ENCODE measurements at regions not wholly inside any gene's neighbourhood (a gene's known extent, or its start where the extent isn't known, plus 50 kb on each side); places are given as distances from the start of the nearest gene placed in this dataset.
"Not testable (repeated sequence)": the region's sequence is repeated elsewhere in the genome, so short reads cannot be mapped to it uniquely, and the experiment has no call there.

DNA sequence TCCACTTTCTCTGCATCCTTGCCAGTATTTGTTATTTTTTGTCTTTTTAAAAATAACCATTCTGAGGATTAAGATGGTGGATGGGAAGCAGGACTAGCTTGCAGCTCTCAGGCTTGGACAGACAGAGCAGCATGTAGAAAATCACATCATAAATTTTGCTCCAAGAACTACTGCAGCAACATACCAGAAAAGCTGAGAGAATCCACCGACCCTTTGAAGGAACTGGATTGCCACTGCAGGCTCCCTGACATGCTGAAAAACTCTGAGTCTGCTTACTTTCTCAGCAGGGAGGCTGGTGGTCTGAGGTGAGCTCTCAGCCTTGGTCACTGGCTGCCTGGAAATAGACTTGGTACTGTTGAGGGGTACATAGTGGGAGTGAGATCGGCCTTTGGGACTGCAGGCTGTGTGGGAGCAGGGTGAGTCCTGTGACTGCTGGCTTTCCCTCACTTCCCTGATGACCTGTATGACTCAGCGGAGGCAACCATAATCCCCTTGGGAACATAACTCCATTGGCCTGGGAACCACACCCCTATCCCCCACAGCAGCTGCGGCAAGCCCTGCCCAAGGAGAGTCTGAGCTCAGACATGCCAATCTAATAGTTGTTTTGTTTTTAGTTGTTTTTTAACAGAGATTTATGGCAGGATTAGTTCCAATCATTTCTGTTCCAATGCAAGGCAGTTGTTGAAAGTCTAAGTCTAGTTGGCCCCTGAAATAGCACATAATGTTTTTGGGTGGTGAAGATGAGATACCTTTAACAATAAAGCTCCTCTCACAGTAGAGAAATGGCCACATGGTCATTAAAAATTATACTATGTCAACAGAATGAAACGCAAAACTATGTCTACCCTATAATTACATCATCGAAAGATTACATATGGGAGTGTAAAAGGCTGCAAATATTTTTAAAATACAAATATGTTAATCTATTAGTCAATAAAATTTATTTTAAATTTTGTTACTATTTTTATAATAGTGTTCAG is 414.2 kb upstream of the CHAC2 start:
- no peak overlapping the region for H3K27ac ChIP-seq (ENCODE audit: low read depth, low read length)

GRCh38 chr2:53347269-53347668 is 420.3 kb upstream of the CHAC2 start:
- Histone ChIP-seq H3K4me1 (ENCODE audit: control insufficient read depth in 3 of 3, insufficient read depth in 3 of 3, low read length in 3 of 3) (no peaks in the 10 kb centered on the region), H3K27me3 (ENCODE audit: control insufficient read depth in 3 of 3, insufficient read depth in 3 of 3, low read length in 3 of 3) (no peaks in the 10 kb centered on the region), H3K27ac (ENCODE audit: low read depth, low read length) (no peak overlapping the region), H3K9ac (ENCODE audit: low read depth in 1 of 3, low read length in 3 of 3) (no peak overlapping the region), H3K36me3 (ENCODE audit: control insufficient read depth in 3 of 3, insufficient read depth in 3 of 3, low read length in 3 of 3) (no peaks in the 10 kb centered on the region), H3K4me3 (ENCODE audit: low read length in 3 of 3) (no peak overlapping the region), H3K9me3 (ENCODE audit: control insufficient read depth in 3 of 3, low read length in 3 of 3) (no peaks in the 10 kb centered on the region)

More for the DNA sequence above, 414.2 kb upstream of the CHAC2 start:
- peaks cover 0 to 3% (median 0%) of the 10 kb centered on the region in 3 donors for H3K4me1 ChIP-seq (ENCODE audit: control insufficient read depth in 3 of 3, insufficient read depth in 3 of 3, low read length in 3 of 3)
- peaks cover 0 to 3% (median 2%) of the 10 kb centered on the region in 3 donors for H3K9me3 ChIP-seq (ENCODE audit: control insufficient read depth in 3 of 3, low read length in 3 of 3)
- no peak overlapping the region for H3K4me3 ChIP-seq (ENCODE audit: low read length in 3 of 3)
- H3K36me3 ChIP-seq (ENCODE audit: control insufficient read depth in 3 of 3, insufficient read depth in 3 of 3, low read length in 3 of 3) = no peaks in the 10 kb centered on the region
- no peaks in the 10 kb centered on the region for H3K27me3 ChIP-seq (ENCODE audit: control insufficient read depth in 3 of 3, insufficient read depth in 3 of 3, low read length in 3 of 3)
- no peak overlapping the region for H3K9ac ChIP-seq (ENCODE audit: low read depth in 1 of 3, low read length in 3 of 3)

DNA sequence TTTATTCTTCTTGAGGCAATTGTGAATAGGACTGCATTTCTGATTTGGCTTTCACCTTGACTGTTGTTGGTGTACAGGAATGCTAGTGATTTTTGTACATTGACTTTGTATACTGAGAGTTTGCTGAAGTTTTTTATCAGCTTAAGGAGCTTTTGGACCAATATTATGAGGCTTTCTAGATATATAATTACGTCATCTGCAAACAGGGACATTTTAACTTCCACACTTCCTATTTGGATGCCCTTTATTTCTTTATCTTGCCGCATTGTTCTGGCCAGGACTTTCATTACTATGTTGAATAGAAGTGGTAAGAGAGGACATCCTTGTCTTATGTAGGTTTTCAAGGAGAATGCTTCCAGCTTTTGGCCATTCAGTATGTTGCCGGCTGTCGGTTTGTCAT is 425.4 kb upstream of the CHAC2 start:
- Histone ChIP-seq H3K9me3 (ENCODE audit: control insufficient read depth in 3 of 3, low read length in 3 of 3) (no peaks in the 10 kb centered on the region), H3K36me3 (ENCODE audit: control insufficient read depth in 3 of 3, insufficient read depth in 3 of 3, low read length in 3 of 3) (no peaks in the 10 kb centered on the region), H3K27me3 (ENCODE audit: control insufficient read depth in 3 of 3, insufficient read depth in 3 of 3, low read length in 3 of 3) (no peaks in the 10 kb centered on the region), H3K9ac (ENCODE audit: low read depth in 1 of 3, low read length in 3 of 3) (no peak overlapping the region), H3K4me1 (ENCODE audit: control insufficient read depth in 3 of 3, insufficient read depth in 3 of 3, low read length in 3 of 3) (no peaks in the 10 kb centered on the region), H3K27ac (ENCODE audit: low read depth, low read length) (no peak overlapping the region), H3K4me3 (ENCODE audit: low read length in 3 of 3) (no peak overlapping the region)

DNA sequence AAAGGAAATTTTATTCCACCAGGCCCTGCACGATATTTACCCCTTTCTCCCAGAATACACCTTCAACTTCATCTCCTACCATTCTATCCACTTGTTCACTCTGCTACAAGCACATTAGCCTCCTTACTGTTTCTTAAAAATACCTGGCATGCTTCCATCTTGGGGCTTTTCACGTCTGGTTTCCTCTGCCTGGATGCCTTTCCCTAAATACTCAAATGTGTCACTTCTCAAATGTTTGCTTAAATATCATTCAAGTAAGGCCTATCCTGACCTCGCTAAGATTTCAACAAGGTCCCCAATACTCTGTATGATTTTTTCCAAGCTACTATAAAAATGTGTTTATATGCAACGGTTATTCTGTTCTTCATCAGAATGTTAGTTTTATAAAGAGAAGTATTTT is 433.0 kb upstream of the CHAC2 start:
- Histone ChIP-seq H3K27ac (ENCODE audit: low read depth, low read length) (no peak overlapping the region), H3K4me3 (ENCODE audit: low read length in 3 of 3) (no peak overlapping the region), H3K9me3 (ENCODE audit: control insufficient read depth in 3 of 3, low read length in 3 of 3) (no peaks in the 10 kb centered on the region), H3K4me1 (ENCODE audit: control insufficient read depth in 3 of 3, insufficient read depth in 3 of 3, low read length in 3 of 3) (no peaks in the 10 kb centered on the region), H3K9ac (ENCODE audit: low read depth in 1 of 3, low read length in 3 of 3) (no peak overlapping the region), H3K27me3 (ENCODE audit: control insufficient read depth in 3 of 3, insufficient read depth in 3 of 3, low read length in 3 of 3) (no peaks in the 10 kb centered on the region), H3K36me3 (ENCODE audit: control insufficient read depth in 3 of 3, insufficient read depth in 3 of 3, low read length in 3 of 3) (no peaks in the 10 kb centered on the region)

GRCh38 chr2:53331667-53332066 is 435.9 kb upstream of the CHAC2 start:
- H3K36me3 ChIP-seq (ENCODE audit: control insufficient read depth in 3 of 3, insufficient read depth in 3 of 3, low read length in 3 of 3) = no peaks in the 10 kb centered on the region
- no peaks in the 10 kb centered on the region for H3K4me1 ChIP-seq (ENCODE audit: control insufficient read depth in 3 of 3, insufficient read depth in 3 of 3, low read length in 3 of 3)
- no peak overlapping the region for H3K4me3 ChIP-seq (ENCODE audit: low read length in 3 of 3)
- H3K27me3 ChIP-seq (ENCODE audit: control insufficient read depth in 3 of 3, insufficient read depth in 3 of 3, low read length in 3 of 3) = no peaks in the 10 kb centered on the region
- H3K27ac ChIP-seq (ENCODE audit: low read depth, low read length) = no peak overlapping the region
- no peaks in the 10 kb centered on the region for H3K9me3 ChIP-seq (ENCODE audit: control insufficient read depth in 3 of 3, low read length in 3 of 3)
- H3K9ac ChIP-seq (ENCODE audit: low read depth in 1 of 3, low read length in 3 of 3) = no peak overlapping the region

- Histone ChIP-seq H3K36me3 (ENCODE audit: control insufficient read depth in 3 of 3, insufficient read depth in 3 of 3, low read length in 3 of 3) (no peaks in the 10 kb centered on the region), H3K4me3 (ENCODE audit: low read length in 3 of 3) (no peak overlapping the region), H3K9ac (ENCODE audit: low read depth in 1 of 3, low read length in 3 of 3) (no peak overlapping the region), H3K4me1 (ENCODE audit: control insufficient read depth in 3 of 3, insufficient read depth in 3 of 3, low read length in 3 of 3) (no peaks in the 10 kb centered on the region), H3K27me3 (ENCODE audit: control insufficient read depth in 3 of 3, insufficient read depth in 3 of 3, low read length in 3 of 3) (no peaks in the 10 kb centered on the region), H3K9me3 (ENCODE audit: control insufficient read depth in 3 of 3, low read length in 3 of 3) (no peaks in the 10 kb centered on the region), H3K27ac (ENCODE audit: low read depth, low read length) (no peak overlapping the region)
Observed at GRCh38 chr2:53317861-53318260, 449.7 kb upstream of the CHAC2 start.

DNA sequence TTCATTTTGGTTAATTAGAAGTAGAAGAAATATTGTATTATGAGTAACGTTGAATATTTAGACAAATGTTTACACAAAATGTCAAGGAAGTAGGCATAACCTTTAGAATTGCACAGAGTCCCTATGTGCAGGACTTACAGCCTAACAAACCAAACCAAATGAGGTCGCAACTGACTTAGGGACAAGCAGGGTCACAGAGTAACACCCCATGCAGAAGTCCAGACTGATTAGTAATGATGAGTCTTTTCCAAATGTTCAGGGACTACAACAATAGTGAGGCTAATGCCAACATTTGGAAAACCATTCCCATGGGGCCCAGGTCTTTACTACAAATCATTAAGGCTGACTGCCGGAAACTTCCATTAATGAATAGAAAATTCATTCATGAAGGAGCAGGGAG is 452.5 kb upstream of the CHAC2 start:
- Histone ChIP-seq H3K27me3 (ENCODE audit: control insufficient read depth in 3 of 3, insufficient read depth in 3 of 3, low read length in 3 of 3) (no peaks in the 10 kb centered on the region), H3K9ac (ENCODE audit: low read depth in 1 of 3, low read length in 3 of 3) (no peak overlapping the region), H3K9me3 (ENCODE audit: control insufficient read depth in 3 of 3, low read length in 3 of 3) (no peaks in the 10 kb centered on the region), H3K36me3 (ENCODE audit: control insufficient read depth in 3 of 3, insufficient read depth in 3 of 3, low read length in 3 of 3) (no peaks in the 10 kb centered on the region), H3K4me3 (ENCODE audit: low read length in 3 of 3) (no peak overlapping the region), H3K27ac (ENCODE audit: low read depth, low read length) (no peak overlapping the region), H3K4me1 (ENCODE audit: control insufficient read depth in 3 of 3, insufficient read depth in 3 of 3, low read length in 3 of 3) (no peaks in the 10 kb centered on the region)

DNA sequence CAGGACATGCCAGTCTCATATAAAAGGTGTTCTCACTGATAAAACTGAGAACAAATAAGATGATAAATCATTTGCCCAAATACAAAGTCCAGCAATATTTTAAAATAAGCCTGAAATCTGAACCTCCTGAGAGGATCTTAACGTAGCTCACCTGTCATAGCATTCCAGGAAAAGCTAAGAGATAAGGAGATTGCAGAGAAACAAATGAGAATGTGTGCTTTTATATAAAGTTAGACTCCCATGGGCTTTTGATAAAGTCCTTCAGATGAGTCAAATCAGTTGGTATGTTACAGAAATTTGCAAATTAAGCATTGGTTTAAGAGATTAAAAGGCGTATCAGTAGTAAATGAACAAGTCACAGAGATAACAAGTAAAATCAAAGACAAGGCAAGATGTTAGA is 452.9 kb upstream of the CHAC2 start:
- Histone ChIP-seq H3K36me3 (ENCODE audit: control insufficient read depth in 3 of 3, insufficient read depth in 3 of 3, low read length in 3 of 3) (no peaks in the 10 kb centered on the region), H3K27ac (ENCODE audit: low read depth, low read length) (no peak overlapping the region), H3K9me3 (ENCODE audit: control insufficient read depth in 3 of 3, low read length in 3 of 3) (no peaks in the 10 kb centered on the region), H3K4me3 (ENCODE audit: low read length in 3 of 3) (no peak overlapping the region), H3K27me3 (ENCODE audit: control insufficient read depth in 3 of 3, insufficient read depth in 3 of 3, low read length in 3 of 3) (no peaks in the 10 kb centered on the region), H3K9ac (ENCODE audit: low read depth in 1 of 3, low read length in 3 of 3) (no peak overlapping the region), H3K4me1 (ENCODE audit: control insufficient read depth in 3 of 3, insufficient read depth in 3 of 3, low read length in 3 of 3) (no peaks in the 10 kb centered on the region)

GRCh38 chr2:53313644-53314043 is 454.0 kb upstream of the CHAC2 start:
- not testable (repeated sequence) for H3K27ac ChIP-seq (ENCODE audit: low read depth, low read length)

DNA sequence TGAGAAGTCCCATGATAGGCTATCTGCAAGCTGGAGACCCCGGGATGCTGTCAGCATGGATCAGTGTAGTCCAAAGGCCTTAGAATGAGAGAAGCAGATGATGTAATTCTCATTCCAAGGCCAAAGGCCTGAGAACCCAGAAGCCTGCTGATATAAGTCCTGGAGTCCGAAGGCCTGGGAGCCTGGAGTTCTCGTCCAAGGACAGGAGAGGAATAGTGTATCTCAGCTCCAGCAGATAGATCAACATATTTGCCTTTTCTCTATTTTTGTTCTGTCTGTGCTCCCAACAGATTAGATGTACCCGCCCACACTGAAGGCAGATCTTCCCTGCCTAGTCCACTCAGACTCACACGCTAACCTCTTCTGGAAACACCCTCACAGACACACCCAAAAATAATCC is 454.9 kb upstream of the CHAC2 start:
- no peaks in the 10 kb centered on the region for H3K27me3 ChIP-seq (ENCODE audit: control insufficient read depth in 3 of 3, insufficient read depth in 3 of 3, low read length in 3 of 3)
- H3K36me3 ChIP-seq (ENCODE audit: control insufficient read depth in 3 of 3, insufficient read depth in 3 of 3, low read length in 3 of 3) = no peaks in the 10 kb centered on the region
- H3K4me3 ChIP-seq (ENCODE audit: low read length in 3 of 3) = no peak overlapping the region
- no peak overlapping the region for H3K27ac ChIP-seq (ENCODE audit: low read depth, low read length)
- no peaks in the 10 kb centered on the region for H3K9me3 ChIP-seq (ENCODE audit: control insufficient read depth in 3 of 3, low read length in 3 of 3)
- H3K9ac ChIP-seq (ENCODE audit: low read depth in 1 of 3, low read length in 3 of 3) = no peak overlapping the region
- no peaks in the 10 kb centered on the region for H3K4me1 ChIP-seq (ENCODE audit: control insufficient read depth in 3 of 3, insufficient read depth in 3 of 3, low read length in 3 of 3)

More at GRCh38 chr2:53313644-53314043, 454.0 kb upstream of the CHAC2 start:
- not testable (repeated sequence) for H3K4me3 ChIP-seq (ENCODE audit: low read length in 3 of 3); H3K36me3 ChIP-seq (ENCODE audit: control insufficient read depth in 3 of 3, insufficient read depth in 3 of 3, low read length in 3 of 3); H3K27me3 ChIP-seq (ENCODE audit: control insufficient read depth in 3 of 3, insufficient read depth in 3 of 3, low read length in 3 of 3); H3K4me1 ChIP-seq (ENCODE audit: control insufficient read depth in 3 of 3, insufficient read depth in 3 of 3, low read length in 3 of 3); H3K9ac ChIP-seq (ENCODE audit: low read depth in 1 of 3, low read length in 3 of 3); H3K9me3 ChIP-seq (ENCODE audit: control insufficient read depth in 3 of 3, low read length in 3 of 3)
